ENCODE measurements at regions not wholly inside any gene's neighbourhood (a gene's known extent, or its start where the extent isn't known, plus 50 kb on each side); places are given as distances from the start of the nearest gene placed in this dataset.

- DNase-seq (ENCODE audit: low spot score): no peak
Observed at GRCh38 chr2:120852200-120852815, 116.6 kb downstream of the GLI2 start.

- DNase-seq (ENCODE audit: low spot score): no peak
Observed at GRCh38 chr2:120853306-120854013, 117.8 kb downstream of the GLI2 start.

GRCh38 chr2:120854014-120854620 lies 118.4 kb downstream of the GLI2 start:
- DNase-seq (ENCODE audit: low spot score): no peak

GRCh38 chr2:120854766-120855530 lies 119.3 kb downstream of the GLI2 start:
- DNase-seq (ENCODE audit: low spot score): no peak

- no peak for DNase-seq (ENCODE audit: low spot score)
Observed at GRCh38 chr2:120855855-120856405, 120.3 kb downstream of the GLI2 start.

GRCh38 chr2:120856421-120856862 lies 120.8 kb downstream of the GLI2 start:
- peak; percentile 86 for DNase-seq (ENCODE audit: low spot score)

- DNase-seq (ENCODE audit: low spot score): no peak
Observed at GRCh38 chr2:120857422-120857821, 121.8 kb downstream of the GLI2 start.

- no peak for DNase-seq (ENCODE audit: low spot score)
Observed at GRCh38 chr2:120857931-120858330, 122.3 kb downstream of the GLI2 start.

GRCh38 chr2:120858361-120859106 lies 122.9 kb downstream of the GLI2 start:
- peak; percentile 50 for DNase-seq (ENCODE audit: low spot score)

- no peak for DNase-seq (ENCODE audit: low spot score)
Observed at GRCh38 chr2:120859128-120859527, 123.5 kb downstream of the GLI2 start.

- DNase-seq (ENCODE audit: low spot score): no peak
Observed at GRCh38 chr2:120859814-120860578, 124.3 kb downstream of the GLI2 start.

- DNase-seq (ENCODE audit: low spot score): no peak
Observed at GRCh38 chr2:120860579-120860922, 124.9 kb downstream of the GLI2 start.

- no peak for DNase-seq (ENCODE audit: low spot score)
Observed at GRCh38 chr2:120861191-120861575, 125.5 kb downstream of the GLI2 start.

- DNase-seq (ENCODE audit: low spot score): no peak
Observed at GRCh38 chr2:120861576-120862191, 126.0 kb downstream of the GLI2 start.

GRCh38 chr2:120862201-120863060 lies 126.8 kb downstream of the GLI2 start:
- no peak for DNase-seq (ENCODE audit: low spot score)

- DNase-seq (ENCODE audit: low spot score): no peak
Observed at GRCh38 chr2:120863146-120863545, 127.5 kb downstream of the GLI2 start.

GRCh38 chr2:120863661-120864320 lies 128.1 kb downstream of the GLI2 start:
- peak; percentile 93 for DNase-seq (ENCODE audit: low spot score)

- no peak for DNase-seq (ENCODE audit: low spot score)
Observed at GRCh38 chr2:120864981-120865380, 129.3 kb downstream of the GLI2 start.

GRCh38 chr2:120865656-120866055 lies 130.0 kb downstream of the GLI2 start:
- no peak for DNase-seq (ENCODE audit: low spot score)
